Astrocyte (in vitro differentiated cells and primary cell): ENCODE measurements at regions not wholly inside any gene's neighbourhood (a gene's known extent, or its start where the extent isn't known, plus 50 kb on each side); places are given as distances from the start of the nearest gene placed in this dataset.

ENCODE experiments used
- CTCF ChIP-seq: IDR thresholded peaks from 2 replicates; pipeline ENCODE4 v1.5.1; 2011; ENCODE audit warnings: low read depth, mild to moderate bottlenecking, inconsistent platforms, low read length, moderate library complexity; ENCODE audit not compliant: insufficient read depth
- EZH2 ChIP-seq: IDR thresholded peaks from 2 replicates; pipeline ENCODE4 v1.6.1; 2012; ENCODE audit warnings: mild to moderate bottlenecking, low read length, inconsistent platforms; ENCODE audit not compliant: insufficient read depth

DNA sequence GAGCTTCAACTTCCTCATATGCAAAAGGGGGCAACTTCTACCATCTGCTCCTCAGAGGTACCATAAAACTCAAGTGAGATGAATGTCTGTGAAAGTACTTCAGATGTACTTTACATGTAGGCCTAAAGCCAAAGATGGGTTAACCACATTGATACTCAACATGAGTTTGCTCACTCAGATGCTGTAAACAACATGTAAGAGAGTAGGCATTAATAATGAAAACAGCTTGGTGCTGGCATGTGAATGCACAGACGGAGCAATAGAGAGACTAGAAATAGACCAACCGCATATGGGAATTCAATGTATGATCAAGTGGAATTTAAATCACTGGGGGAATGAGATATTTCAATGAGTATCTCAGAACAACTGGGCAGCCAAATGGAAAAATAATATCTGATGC, 143.8 kb upstream of the CDYL start:
- no peak for TF ChIP-seq CTCF
- no peak for TF ChIP-seq EZH2
